ENCODE measurements at regions not wholly inside any gene's neighbourhood (a gene's known extent, or its start where the extent isn't known, plus 50 kb on each side); places are given as distances from the start of the nearest gene placed in this dataset.

DNA sequence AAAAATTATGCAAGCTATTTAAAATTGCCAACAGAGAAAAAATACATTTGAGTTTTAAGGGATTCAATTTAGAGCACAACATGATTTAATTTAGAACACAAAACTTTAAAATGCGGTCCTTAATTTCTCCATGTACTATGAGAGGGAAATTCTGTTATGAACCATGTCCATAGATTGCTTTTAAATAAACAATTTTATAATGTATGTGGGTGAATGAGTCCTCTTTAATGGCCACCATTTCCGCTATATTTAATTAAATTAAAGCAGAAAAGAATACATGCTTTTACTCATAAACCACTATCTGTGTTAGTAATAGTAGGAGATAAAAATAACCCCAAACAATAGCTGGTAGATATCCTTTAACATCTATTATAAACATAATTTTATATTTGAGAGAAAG, 914.6 kb downstream of the LTN1 start:
- POLR2A ChIA-PET: no interaction called here
- H4K20me1 ChIP-seq (replicated peaks; ENCODE audit: control insufficient read depth, extremely low read depth, insufficient read depth, low read length): no peaks in the 10 kb centered on the region
- H3K4me2 ChIP-seq (ENCODE audit: insufficient read depth, low read length): no peak overlapping the region
- H2AFZ ChIP-seq (ENCODE audit: low read depth, low read length): no peak overlapping the region
- no peaks in the 10 kb centered on the region for H3K79me2 ChIP-seq (ENCODE audit: control insufficient read depth, insufficient read depth, low read length)
- no peaks in the 10 kb centered on the region for H3K9me1 ChIP-seq (replicated peaks; ENCODE audit: control insufficient read depth, extremely low read depth, insufficient read depth, low read length)
- intact Hi-C loops (cut with micrococcal nuclease) (no loop called here), dilution Hi-C loops (cut with MboI; ENCODE audit: extremely low pct_ligation_motif_present, low sequenced_read_pairs) (no loop called here)
- H3K9ac ChIP-seq (replicated peaks; ENCODE audit: extremely low read depth, insufficient read depth, low read length): no peak overlapping the region
- CTCF ChIA-PET: interaction anchor here (1.0 kb wide), 2 partner anchors 13 to 259 kb away, joined by 3 read pairs; no protein-coding TSS in a partner anchor
- H3K4me1 ChIP-seq (ENCODE audit: control insufficient read depth, extremely low read depth, insufficient read depth, low read length): no peaks in the 10 kb centered on the region
- DNase-seq (ENCODE audit: low read depth, low spot score): no peak
- no peak for TF ChIP-seq MYC (IDR thresholded peaks at IDR 0.05; ENCODE audit: low read depth, low read length)
- no peak for TF ChIP-seq EZH2 (IDR thresholded peaks at IDR 0.05; ENCODE audit: borderline replicate concordance, low read depth, low read length, severe bottlenecking)
- no peak for TF ChIP-seq POLR2AphosphoS5 (IDR thresholded peaks at IDR 0.05; ENCODE audit: insufficient read depth, low read depth, low read length)
- no peak for TF ChIP-seq POLR2A (IDR thresholded peaks at IDR 0.05; ENCODE audit: low read depth, low read length)
- TF ChIP-seq, protein P1, sequence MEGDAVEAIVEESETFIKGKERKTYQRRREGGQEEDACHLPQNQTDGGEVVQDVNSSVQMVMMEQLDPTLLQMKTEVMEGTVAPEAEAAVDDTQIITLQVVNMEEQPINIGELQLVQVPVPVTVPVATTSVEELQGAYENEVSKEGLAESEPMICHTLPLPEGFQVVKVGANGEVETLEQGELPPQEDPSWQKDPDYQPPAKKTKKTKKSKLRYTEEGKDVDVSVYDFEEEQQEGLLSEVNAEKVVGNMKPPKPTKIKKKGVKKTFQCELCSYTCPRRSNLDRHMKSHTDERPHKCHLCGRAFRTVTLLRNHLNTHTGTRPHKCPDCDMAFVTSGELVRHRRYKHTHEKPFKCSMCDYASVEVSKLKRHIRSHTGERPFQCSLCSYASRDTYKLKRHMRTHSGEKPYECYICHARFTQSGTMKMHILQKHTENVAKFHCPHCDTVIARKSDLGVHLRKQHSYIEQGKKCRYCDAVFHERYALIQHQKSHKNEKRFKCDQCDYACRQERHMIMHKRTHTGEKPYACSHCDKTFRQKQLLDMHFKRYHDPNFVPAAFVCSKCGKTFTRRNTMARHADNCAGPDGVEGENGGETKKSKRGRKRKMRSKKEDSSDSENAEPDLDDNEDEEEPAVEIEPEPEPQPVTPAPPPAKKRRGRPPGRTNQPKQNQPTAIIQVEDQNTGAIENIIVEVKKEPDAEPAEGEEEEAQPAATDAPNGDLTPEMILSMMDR (IDR thresholded peaks at IDR 0.05; ENCODE audit: extremely low read depth in 1 of 2, insufficient read depth in 1 of 2, low read depth in 1 of 2, low read length in 2 of 2): no peak
- no peak for TF ChIP-seq GATA2 (IDR thresholded peaks at IDR 0.05; ENCODE audit: insufficient read depth, insufficient read length, low read depth, low read length)
- TF ChIP-seq FOS (IDR thresholded peaks at IDR 0.05; ENCODE audit: borderline replicate concordance, insufficient read depth, low read length): no peak
- TF ChIP-seq, protein P2, sequence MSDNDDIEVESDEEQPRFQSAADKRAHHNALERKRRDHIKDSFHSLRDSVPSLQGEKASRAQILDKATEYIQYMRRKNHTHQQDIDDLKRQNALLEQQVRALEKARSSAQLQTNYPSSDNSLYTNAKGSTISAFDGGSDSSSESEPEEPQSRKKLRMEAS (IDR thresholded peaks at IDR 0.05; ENCODE audit: insufficient read depth, insufficient read length): no peak
- no peak for TF ChIP-seq JUN (IDR thresholded peaks at IDR 0.05; ENCODE audit: borderline replicate concordance, insufficient read depth, insufficient read length, low read depth)
- no TSS peak for BruUV-seq (replicated peaks)
- H3K9me3 ChIP-seq (replicated peaks; ENCODE audit: control insufficient read depth, insufficient read depth, low read length): no peaks in the 10 kb centered on the region
- no peak overlapping the region for H3K27ac ChIP-seq (ENCODE audit: insufficient read depth, low read depth, low read length)
- H3K36me3 ChIP-seq (ENCODE audit: control insufficient read depth in 2 of 2, extremely low read depth in 1 of 2, insufficient read depth in 2 of 2, low read length in 2 of 2): no peaks in the 10 kb centered on the region
- no peaks in the 10 kb centered on the region for H3K27me3 ChIP-seq (ENCODE audit: control insufficient read depth in 2 of 2, insufficient read depth in 2 of 2, low read length in 2 of 2)
- H3K4me3 ChIP-seq (replicated peaks in 1 of 3; ENCODE audit: insufficient read depth in 1 of 3, low read depth in 1 of 3, low read length in 3 of 3): no peak overlapping the region
- FAIRE-seq: no peak
